Germinal center (tissue), 1 donor: ENCODE measurements at regions not wholly inside any gene's neighbourhood (a gene's known extent, or its start where the extent isn't known, plus 50 kb on each side); places are given as distances from the start of the nearest gene placed in this dataset.

Experiments used
- DNase-seq: peaks from one replicate; pipeline ENCODE4 v3.0.0; 2012; ENCODE audit warnings: mixed read lengths, low spot score

- DNase-seq = no peak
Observed at GRCh38 chr18:42137693-42138375, 182.8 kb downstream of the PIK3C3 start.

- DNase-seq = no peak
Observed at GRCh38 chr18:42141439-42141838, 186.4 kb downstream of the PIK3C3 start.

GRCh38 chr18:42155024-42155423 is 200.0 kb downstream of the PIK3C3 start:
- no peak for DNase-seq

GRCh38 chr18:42156281-42156680 is 201.2 kb downstream of the PIK3C3 start:
- no peak for DNase-seq

GRCh38 chr18:42157420-42157819 is 202.4 kb downstream of the PIK3C3 start:
- DNase-seq = no peak

GRCh38 chr18:42157878-42158277 is 202.8 kb downstream of the PIK3C3 start:
- DNase-seq = no peak

- no peak for DNase-seq
Observed at GRCh38 chr18:42159146-42159545, 204.1 kb downstream of the PIK3C3 start.

- no peak for DNase-seq
Observed at GRCh38 chr18:42163321-42163720, 208.3 kb downstream of the PIK3C3 start.

- DNase-seq = no peak
Observed at GRCh38 chr18:42164556-42164955, 209.5 kb downstream of the PIK3C3 start.

GRCh38 chr18:42165922-42166513 is 211.0 kb downstream of the PIK3C3 start:
- DNase-seq = no peak

- DNase-seq = no peak
Observed at GRCh38 chr18:42168487-42168886, 213.5 kb downstream of the PIK3C3 start.

GRCh38 chr18:42168907-42169306 is 213.9 kb downstream of the PIK3C3 start:
- DNase-seq = no peak

- no peak for DNase-seq
Observed at GRCh38 chr18:42174909-42175308, 219.9 kb downstream of the PIK3C3 start.

GRCh38 chr18:42176599-42176998 is 221.6 kb downstream of the PIK3C3 start:
- DNase-seq = no peak

- no peak for DNase-seq
Observed at GRCh38 chr18:42177390-42177789, 222.4 kb downstream of the PIK3C3 start.

GRCh38 chr18:42178376-42179080 is 223.5 kb downstream of the PIK3C3 start:
- DNase-seq = no peak

GRCh38 chr18:42179542-42180121 is 224.6 kb downstream of the PIK3C3 start:
- DNase-seq = no peak

GRCh38 chr18:42181474-42181873 is 226.4 kb downstream of the PIK3C3 start:
- DNase-seq = no peak

- no peak for DNase-seq
Observed at GRCh38 chr18:42182728-42183700, 228.0 kb downstream of the PIK3C3 start.

- no peak for DNase-seq
Observed at GRCh38 chr18:42183746-42184145, 228.7 kb downstream of the PIK3C3 start.

GRCh38 chr18:42184685-42185477 is 229.8 kb downstream of the PIK3C3 start:
- no peak for DNase-seq
